GM12878 (cell line): ENCODE measurements at regions not wholly inside any gene's neighbourhood (a gene's known extent, or its start where the extent isn't known, plus 50 kb on each side); places are given as distances from the start of the nearest gene placed in this dataset.

Source experiments
- CEBPB ChIP-seq, 2 experiments: fragments of 150-350 bp in 1 of 2; IDR thresholded peaks; 2 replicates each; pipeline ENCODE4 v1.6.1; 2012 to 2014; ENCODE audit warnings: low read depth in 2 of 2, low read length in 2 of 2, borderline replicate concordance in 1 of 2, inconsistent platforms in 1 of 2
- GABPA ChIP-seq: IDR thresholded peaks from 2 replicates; pipeline ENCODE4 v1.6.1; 2014; ENCODE audit warnings: antibody characterized with exemption, low read depth, mild to moderate bottlenecking, inconsistent platforms
- TCF7 ChIP-seq: IDR thresholded peaks from 2 replicates; pipeline ENCODE4 v1.6.1; 2014; ENCODE audit warnings: antibody characterized with exemption, borderline replicate concordance
- YY1 ChIP-seq: IDR thresholded peaks from 2 replicates; pipeline ENCODE4 v1.6.1; 2011; ENCODE audit warnings: low read depth, mild to moderate bottlenecking, low read length
- TF ChIP-seq, protein P1 (sequence below), 3 experiments: IDR thresholded peaks in 2 of 3; conservative IDR thresholded peaks in 1 of 3; 2 replicates each; pipeline ENCODE4 v1.5.1; 2011; ENCODE audit warnings: low read depth in 3 of 3, low read length in 3 of 3, mild to moderate bottlenecking in 3 of 3, control low read depth in 2 of 3, moderate library complexity in 2 of 3, inconsistent platforms in 1 of 3, mixed read lengths in 1 of 3; ENCODE audit not compliant: control insufficient read depth in 2 of 3, insufficient read depth in 1 of 3; ENCODE audit errors: extremely low read depth in 1 of 3
- TF ChIP-seq, protein P2 (sequence below): IDR thresholded peaks from 2 replicates; pipeline ENCODE4 v1.6.1; 2012; ENCODE audit warnings: mild to moderate bottlenecking, low read depth, low read length

GRCh38 chr9:1384816-1385215 lies 334.7 kb downstream of the DMRT2 start:
- TF ChIP-seq TCF7: no peak
- TF ChIP-seq GABPA: no peak
- TF ChIP-seq, protein P1, sequence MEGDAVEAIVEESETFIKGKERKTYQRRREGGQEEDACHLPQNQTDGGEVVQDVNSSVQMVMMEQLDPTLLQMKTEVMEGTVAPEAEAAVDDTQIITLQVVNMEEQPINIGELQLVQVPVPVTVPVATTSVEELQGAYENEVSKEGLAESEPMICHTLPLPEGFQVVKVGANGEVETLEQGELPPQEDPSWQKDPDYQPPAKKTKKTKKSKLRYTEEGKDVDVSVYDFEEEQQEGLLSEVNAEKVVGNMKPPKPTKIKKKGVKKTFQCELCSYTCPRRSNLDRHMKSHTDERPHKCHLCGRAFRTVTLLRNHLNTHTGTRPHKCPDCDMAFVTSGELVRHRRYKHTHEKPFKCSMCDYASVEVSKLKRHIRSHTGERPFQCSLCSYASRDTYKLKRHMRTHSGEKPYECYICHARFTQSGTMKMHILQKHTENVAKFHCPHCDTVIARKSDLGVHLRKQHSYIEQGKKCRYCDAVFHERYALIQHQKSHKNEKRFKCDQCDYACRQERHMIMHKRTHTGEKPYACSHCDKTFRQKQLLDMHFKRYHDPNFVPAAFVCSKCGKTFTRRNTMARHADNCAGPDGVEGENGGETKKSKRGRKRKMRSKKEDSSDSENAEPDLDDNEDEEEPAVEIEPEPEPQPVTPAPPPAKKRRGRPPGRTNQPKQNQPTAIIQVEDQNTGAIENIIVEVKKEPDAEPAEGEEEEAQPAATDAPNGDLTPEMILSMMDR (IDR thresholded peaks at IDR 0.05 in 2 of 3, conservative IDR thresholded peaks at IDR 0.05 in 1 of 3; ENCODE audit: control insufficient read depth in 2 of 3, extremely low read depth in 1 of 3, insufficient read depth in 1 of 3, low read depth in 3 of 3, low read length in 3 of 3): no peak
- TF ChIP-seq CEBPB (IDR thresholded peaks at IDR 0.05; ENCODE audit: borderline replicate concordance in 1 of 2, low read depth in 2 of 2, low read length in 2 of 2): no peak
- TF ChIP-seq, protein P2, sequence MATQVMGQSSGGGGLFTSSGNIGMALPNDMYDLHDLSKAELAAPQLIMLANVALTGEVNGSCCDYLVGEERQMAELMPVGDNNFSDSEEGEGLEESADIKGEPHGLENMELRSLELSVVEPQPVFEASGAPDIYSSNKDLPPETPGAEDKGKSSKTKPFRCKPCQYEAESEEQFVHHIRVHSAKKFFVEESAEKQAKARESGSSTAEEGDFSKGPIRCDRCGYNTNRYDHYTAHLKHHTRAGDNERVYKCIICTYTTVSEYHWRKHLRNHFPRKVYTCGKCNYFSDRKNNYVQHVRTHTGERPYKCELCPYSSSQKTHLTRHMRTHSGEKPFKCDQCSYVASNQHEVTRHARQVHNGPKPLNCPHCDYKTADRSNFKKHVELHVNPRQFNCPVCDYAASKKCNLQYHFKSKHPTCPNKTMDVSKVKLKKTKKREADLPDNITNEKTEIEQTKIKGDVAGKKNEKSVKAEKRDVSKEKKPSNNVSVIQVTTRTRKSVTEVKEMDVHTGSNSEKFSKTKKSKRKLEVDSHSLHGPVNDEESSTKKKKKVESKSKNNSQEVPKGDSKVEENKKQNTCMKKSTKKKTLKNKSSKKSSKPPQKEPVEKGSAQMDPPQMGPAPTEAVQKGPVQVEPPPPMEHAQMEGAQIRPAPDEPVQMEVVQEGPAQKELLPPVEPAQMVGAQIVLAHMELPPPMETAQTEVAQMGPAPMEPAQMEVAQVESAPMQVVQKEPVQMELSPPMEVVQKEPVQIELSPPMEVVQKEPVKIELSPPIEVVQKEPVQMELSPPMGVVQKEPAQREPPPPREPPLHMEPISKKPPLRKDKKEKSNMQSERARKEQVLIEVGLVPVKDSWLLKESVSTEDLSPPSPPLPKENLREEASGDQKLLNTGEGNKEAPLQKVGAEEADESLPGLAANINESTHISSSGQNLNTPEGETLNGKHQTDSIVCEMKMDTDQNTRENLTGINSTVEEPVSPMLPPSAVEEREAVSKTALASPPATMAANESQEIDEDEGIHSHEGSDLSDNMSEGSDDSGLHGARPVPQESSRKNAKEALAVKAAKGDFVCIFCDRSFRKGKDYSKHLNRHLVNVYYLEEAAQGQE: no peak
- TF ChIP-seq YY1: no peak
